HEK293T (cell line): ENCODE measurements at regions not wholly inside any gene's neighbourhood (a gene's known extent, or its start where the extent isn't known, plus 50 kb on each side); places are given as distances from the start of the nearest gene placed in this dataset.

Experiments
- ARNT ChIP-seq: fragments of 450-650 bp; IDR thresholded peaks from 2 replicates; pipeline ENCODE4 v1.6.1; 2017; ENCODE audit warnings: mild to moderate bottlenecking
- BHLHE40 ChIP-seq: fragments of 450-650 bp; IDR thresholded peaks from 2 replicates; pipeline ENCODE4 v1.6.1; 2016; ENCODE audit warnings: mild to moderate bottlenecking, moderate library complexity, borderline replicate concordance
- CTBP1 ChIP-seq: fragments of 450-650 bp; IDR thresholded peaks from 2 replicates; pipeline ENCODE4 v1.6.1; 2016; ENCODE audit warnings: borderline replicate concordance
- ELF4 ChIP-seq: fragments of 450-650 bp; IDR thresholded peaks from 2 replicates; pipeline ENCODE4 v1.6.1; 2017; ENCODE audit warnings: antibody characterized with exemption
- FOXA1 ChIP-seq: fragments of 450-650 bp; IDR thresholded peaks from 2 replicates; pipeline ENCODE4 v1.6.1; 2016; ENCODE audit warnings: mild to moderate bottlenecking
- FOXK2 ChIP-seq: fragments of 450-650 bp; IDR thresholded peaks from 2 replicates; pipeline ENCODE4 v1.6.1; 2016; ENCODE audit warnings: mild to moderate bottlenecking
- FOXM1 ChIP-seq: fragments of 450-650 bp; IDR thresholded peaks from 2 replicates; pipeline ENCODE4 v1.6.1; 2017; ENCODE audit warnings: mild to moderate bottlenecking, borderline replicate concordance
- HDGF ChIP-seq: fragments of 450-650 bp; IDR thresholded peaks from 2 replicates; pipeline ENCODE4 v1.6.1; 2017; ENCODE audit warnings: antibody characterized with exemption, borderline replicate concordance
- LEF1 ChIP-seq: fragments of 450-650 bp; IDR thresholded peaks from 2 replicates; pipeline ENCODE4 v1.6.1; 2017; ENCODE audit warnings: mild to moderate bottlenecking, borderline replicate concordance
- NFRKB ChIP-seq: fragments of 450-650 bp; IDR thresholded peaks from 2 replicates; pipeline ENCODE4 v1.6.1; 2016; ENCODE audit warnings: mild to moderate bottlenecking, moderate library complexity
- PKNOX1 ChIP-seq: fragments of 450-650 bp; IDR thresholded peaks from 2 replicates; pipeline ENCODE4 v1.6.1; 2016
- SP1 ChIP-seq: fragments of 450-650 bp; IDR thresholded peaks from 2 replicates; pipeline ENCODE4 v1.6.1; 2017
- SUZ12 ChIP-seq: fragments of 450-650 bp; IDR thresholded peaks from 2 replicates; pipeline ENCODE4 v1.6.1; 2016; ENCODE audit warnings: mild to moderate bottlenecking
- ZNF384 ChIP-seq: fragments of 450-650 bp; IDR thresholded peaks from 2 replicates; pipeline ENCODE4 v1.6.1; 2016

DNA sequence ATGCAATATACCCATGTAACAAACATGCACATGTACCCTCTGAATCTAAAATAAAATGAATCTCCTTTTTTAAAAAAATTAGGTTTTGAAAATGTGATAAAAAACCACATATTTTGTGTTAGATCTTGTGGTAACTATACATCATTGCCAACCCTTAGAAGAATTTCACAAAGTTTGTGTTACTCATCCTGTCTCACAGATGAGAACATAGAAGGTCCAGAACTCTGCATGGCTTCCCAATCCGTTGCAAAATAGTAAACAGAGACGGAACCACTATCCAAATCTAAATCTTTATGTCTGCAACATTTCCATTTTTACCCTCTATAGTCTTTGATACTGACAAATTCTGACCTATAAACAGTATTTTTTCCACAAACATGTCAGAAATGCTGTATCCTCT lies 759.9 kb downstream of the KCNJ2 start:
- TF ChIP-seq HDGF (no peak), FOXK2 (no peak), FOXM1 (no peak), ZNF384 (no peak), SP1 (no peak), FOXA1 (no peak), BHLHE40 (no peak), LEF1 (no peak), NFRKB (no peak), ARNT (no peak), CTBP1 (no peak), ELF4 (no peak), SUZ12 (no peak), PKNOX1 (no peak)
